T-helper 2 cell (primary cell): ENCODE measurements at regions not wholly inside any gene's neighbourhood (a gene's known extent, or its start where the extent isn't known, plus 50 kb on each side); places are given as distances from the start of the nearest gene placed in this dataset.
A peak's percentile ranks its signal among the peaks of the same experiment; 100 is the strongest.
"Not testable (repeated sequence)": the region's sequence is repeated elsewhere in the genome, so short reads cannot be mapped to it uniquely, and the experiment has no call there.

ENCODE experiments used
- DNase-seq, 5 experiments: peaks; one replicate each; pipeline versions ENCODE4 v3.0.0 to v3.0.0-alpha.2; 2012 to 2022

- no peak for DNase-seq
Observed at GRCh38 chr3:176041812-176042211, 1155.5 kb downstream of the TBL1XR1 start.

GRCh38 chr3:176041185-176041584 lies 1156.1 kb downstream of the TBL1XR1 start:
- DNase-seq, result no peak

- no peak for DNase-seq
Observed at GRCh38 chr3:176037636-176038035, 1159.6 kb downstream of the TBL1XR1 start.

DNA sequence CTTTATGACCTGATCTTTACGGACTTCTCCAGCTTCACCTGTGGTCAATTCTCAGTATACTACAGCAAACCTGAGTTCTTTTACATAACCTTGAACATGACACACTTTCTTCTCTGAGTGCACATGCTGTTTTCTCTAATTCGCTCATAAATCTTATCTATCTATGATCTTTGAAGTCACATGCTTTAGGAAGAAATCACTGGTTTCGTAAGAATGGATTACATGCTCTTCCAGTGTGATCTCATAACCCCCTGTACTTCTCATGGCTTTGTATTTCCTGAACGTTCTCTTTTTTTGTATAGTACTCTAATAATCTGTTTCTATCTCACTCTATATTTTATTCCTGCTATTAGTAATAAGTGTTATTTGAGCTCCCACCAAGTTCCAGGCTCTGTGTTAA lies 1165.2 kb downstream of the TBL1XR1 start:
- DNase-seq, result no peak

DNA sequence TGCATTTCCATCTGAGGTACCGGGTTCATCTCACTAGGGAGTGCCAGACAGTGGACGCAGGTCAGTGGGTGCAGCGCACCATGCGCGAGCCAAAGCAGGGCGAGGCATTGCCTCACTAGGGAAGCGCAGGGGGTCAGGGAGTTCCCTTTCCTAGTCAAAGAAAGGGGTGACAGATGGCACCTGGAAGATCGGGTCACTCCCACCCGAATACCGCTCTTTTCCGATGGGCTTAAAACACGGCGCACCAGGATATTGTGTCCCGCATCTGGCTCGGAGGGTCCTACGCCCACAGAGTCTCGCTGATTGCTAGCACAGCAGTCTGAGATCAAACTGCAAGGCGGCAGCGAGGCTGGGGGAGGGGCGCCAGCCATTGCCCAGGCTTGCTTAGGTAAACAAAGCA lies 1157.1 kb downstream of the NAALADL2 start:
- not testable (repeated sequence) for DNase-seq

- not testable (repeated sequence) for DNase-seq
Observed at GRCh38 chr3:176015228-176015627, 1156.1 kb downstream of the NAALADL2 start.

DNA sequence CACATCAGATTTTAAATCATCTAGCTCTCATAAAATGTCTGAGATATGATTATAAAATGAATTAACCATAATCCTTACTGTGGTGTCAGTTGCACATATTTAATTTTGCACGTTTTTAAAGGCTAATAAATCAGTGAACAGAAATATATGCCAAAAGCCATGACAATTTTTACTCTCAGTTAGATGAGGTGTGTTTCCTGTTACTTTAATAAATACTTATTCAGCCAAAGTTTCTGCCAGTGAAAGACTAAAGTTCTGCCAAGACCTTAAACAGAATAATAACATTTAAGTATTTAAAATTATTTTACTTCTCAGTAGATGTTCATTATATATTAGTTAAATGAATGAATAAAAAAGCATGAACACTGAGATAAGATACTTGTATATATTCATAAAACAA lies 1150.1 kb downstream of the NAALADL2 start:
- no peak for DNase-seq

DNA sequence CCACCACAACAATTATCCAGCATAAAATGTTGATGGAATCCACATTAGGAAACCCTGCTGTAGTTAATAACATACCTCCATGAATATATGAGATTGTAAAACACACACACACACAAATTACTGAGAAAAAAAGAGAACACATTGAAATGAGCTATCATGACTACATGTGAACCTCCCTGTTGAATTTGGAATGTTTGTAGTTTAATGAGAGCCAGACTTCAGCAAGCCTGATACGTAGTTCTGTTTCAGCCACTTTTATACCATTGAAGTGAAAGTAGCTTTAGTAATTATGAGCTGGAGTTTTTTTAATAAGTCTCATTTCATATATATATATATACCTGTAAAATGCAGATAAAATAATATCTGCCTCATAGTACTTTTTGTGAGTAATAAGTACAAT lies 1146.4 kb downstream of the NAALADL2 start:
- DNase-seq, result no peak

- DNase-seq, result no peak
Observed at GRCh38 chr3:175989161-175989560, 1130.0 kb downstream of the NAALADL2 start.

DNA sequence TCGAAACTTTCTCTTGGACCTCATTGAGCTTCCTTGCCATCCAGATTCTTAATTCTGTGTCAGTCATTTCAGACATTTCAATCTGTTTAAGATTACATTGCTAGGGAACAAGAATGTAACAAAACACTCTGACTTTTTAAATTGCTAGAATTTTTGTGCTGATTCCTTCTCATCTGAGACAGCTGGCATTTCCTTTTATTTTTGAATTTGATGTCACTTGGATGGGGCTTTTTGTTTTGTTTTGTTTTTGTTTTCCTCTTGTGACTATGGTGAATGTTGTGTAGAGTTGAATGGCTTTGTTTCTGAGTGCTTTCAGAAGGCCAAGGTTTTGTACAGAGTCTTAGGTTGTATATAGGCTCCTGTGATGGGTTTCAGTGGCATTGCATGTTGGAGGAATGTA lies 1129.3 kb downstream of the NAALADL2 start:
- DNase-seq, result no peak

DNA sequence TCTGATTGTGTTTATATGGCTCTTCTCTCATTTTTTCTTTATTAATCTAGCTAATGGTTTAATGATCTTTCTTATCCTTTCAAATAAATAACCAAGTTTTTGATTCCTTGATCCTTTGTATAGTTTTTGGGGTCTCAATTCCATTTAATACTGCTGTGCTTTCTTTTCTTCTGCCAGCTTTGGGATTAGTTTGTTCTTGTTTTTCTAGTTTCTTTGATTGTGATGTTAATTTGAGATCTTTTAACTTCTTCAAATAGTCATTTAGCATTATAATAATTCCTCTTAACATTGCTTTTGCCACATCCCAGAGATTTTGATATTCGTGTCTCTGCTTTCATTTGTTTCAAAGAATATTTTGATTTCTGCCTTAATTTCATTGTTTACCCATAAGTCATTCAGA lies 1126.6 kb downstream of the NAALADL2 start:
- no peak for DNase-seq

GRCh38 chr3:175983379-175983778 lies 1124.2 kb downstream of the NAALADL2 start:
- DNase-seq, result no peak

- no peak for DNase-seq
Observed at GRCh38 chr3:175980486-175981090, 1121.5 kb downstream of the NAALADL2 start.

GRCh38 chr3:175977968-175978752 lies 1119.0 kb downstream of the NAALADL2 start:
- no peak for DNase-seq

- no peak for DNase-seq
Observed at GRCh38 chr3:175969456-175969855, 1110.3 kb downstream of the NAALADL2 start.

DNA sequence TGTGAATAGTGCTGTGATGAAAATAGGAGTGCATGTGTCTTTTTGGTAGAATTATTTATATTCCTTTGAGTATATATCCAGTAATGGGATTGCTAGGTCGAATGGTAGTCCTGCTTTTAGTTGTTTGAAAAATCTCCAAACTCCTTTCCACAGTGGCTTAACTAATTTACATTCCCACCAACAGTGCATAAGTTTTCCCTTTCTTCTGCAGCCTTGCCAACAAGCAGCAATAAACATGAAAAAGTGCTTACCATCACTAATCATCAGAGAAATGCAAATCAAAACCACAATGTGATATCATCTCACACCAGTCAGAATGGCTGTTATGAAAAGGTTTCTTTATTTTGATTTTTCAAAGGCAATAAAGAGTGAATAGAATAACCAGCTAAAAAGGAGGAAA lies 1105.9 kb downstream of the NAALADL2 start:
- no peak for DNase-seq

- DNase-seq, result no peak
Observed at GRCh38 chr3:175957427-175957826, 1098.3 kb downstream of the NAALADL2 start.

- DNase-seq, result no peak
Observed at GRCh38 chr3:175956964-175957363, 1097.8 kb downstream of the NAALADL2 start.

GRCh38 chr3:175951047-175951694 lies 1092.0 kb downstream of the NAALADL2 start:
- no peak for DNase-seq

DNA sequence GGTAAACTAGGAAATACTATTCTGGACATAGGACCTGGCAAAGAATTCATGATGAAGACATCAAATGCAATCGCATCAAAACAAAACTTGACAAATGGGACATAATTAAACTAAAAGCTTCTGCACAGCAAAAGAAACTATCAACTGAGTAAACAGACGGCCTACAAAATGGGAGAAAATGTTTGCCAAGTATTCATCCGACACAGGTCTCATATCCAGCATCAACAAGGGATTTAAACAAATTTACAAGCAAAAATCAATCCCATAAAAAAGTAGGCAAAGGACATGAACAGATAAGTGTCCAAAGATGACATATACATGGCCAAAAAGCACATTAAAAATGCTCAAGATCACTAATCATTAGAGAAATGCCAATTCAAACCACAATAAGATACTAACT lies 1088.9 kb downstream of the NAALADL2 start:
- DNase-seq, result no peak

GRCh38 chr3:175941352-175941751 lies 1082.2 kb downstream of the NAALADL2 start:
- DNase-seq, result peak in 1 of 5 experiments; percentile 24

DNA sequence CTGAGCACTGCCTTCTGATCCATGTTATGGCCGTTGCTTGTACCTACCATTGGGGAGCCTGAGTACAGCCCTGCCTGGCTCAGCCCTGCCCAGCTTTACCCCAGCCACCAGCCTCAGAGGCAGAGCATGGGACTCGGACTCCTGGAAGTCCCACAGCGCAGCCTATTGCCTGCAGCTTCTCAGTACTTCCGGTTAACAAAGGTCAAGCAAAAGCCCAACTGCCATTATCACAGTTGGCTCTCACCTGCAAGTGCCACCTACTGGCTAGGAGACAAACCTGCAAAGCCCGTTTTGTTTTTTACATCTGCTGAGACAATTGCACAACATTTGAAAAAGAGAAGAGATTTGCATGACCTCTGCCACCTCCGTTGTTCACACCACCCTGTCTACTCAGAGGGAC lies 1081.7 kb downstream of the NAALADL2 start:
- DNase-seq, result no peak

DNA sequence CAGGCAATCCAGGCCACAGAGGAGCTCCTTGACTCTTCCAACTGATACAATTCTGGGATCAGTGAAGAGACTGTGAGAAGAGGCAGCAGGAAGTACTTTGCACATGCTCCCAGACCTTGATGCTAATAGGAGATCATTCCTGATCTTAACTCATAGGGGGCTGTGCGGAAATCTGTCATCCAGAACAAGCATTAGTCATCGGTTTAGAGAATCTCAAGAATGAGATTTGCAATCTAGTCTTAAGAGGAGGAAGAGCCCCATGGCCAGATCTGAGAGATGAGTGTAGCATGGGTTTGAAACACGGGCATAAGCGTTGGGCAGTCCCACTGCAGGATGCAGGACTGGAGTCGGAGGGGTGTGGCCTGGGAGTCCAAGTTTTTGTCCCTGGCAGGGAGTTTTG lies 1081.1 kb downstream of the NAALADL2 start:
- no peak for DNase-seq

GRCh38 chr3:175937367-175937766 lies 1078.2 kb downstream of the NAALADL2 start:
- not testable (repeated sequence) for DNase-seq
